ENCODE measurements at regions not wholly inside any gene's neighbourhood (a gene's known extent, or its start where the extent isn't known, plus 50 kb on each side); places are given as distances from the start of the nearest gene placed in this dataset.

DNA sequence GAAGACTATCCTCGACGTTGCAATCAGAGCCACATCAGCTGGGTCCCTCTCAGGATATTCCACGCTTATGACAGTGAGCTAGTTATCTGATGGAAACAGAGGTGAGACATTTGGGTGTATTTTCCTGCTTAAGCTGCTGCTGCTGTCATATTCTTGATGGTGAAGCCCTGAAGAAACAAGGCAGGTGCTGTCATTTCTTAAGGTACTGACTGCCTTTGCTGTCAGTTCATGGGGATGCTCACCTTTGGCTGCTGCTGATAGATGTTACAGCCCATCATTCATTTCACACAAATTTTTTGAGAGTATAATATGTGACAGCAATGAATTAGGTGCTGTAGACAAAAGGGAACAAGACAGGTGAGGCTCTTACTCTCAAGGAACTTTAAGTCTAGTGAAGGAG, 577.4 kb downstream of the LMO4 start:
- no peaks in the 10 kb centered on the region for H3K36me3 ChIP-seq
- 100% methylated on average over 1 of the region's 3 CpGs; no CpG with 5 or more reads in 1 of the 2 donors for WGBS, 2 donors (ENCODE audit: low coverage in 1 of 2)
- no peaks in the 10 kb centered on the region for H3K9me3 ChIP-seq
- H3K27ac ChIP-seq = no peak overlapping the region
- H3K27me3 ChIP-seq = no peaks in the 10 kb centered on the region
- TF ChIP-seq POLR2AphosphoS5 (IDR thresholded peaks at IDR 0.05) = no peak
- TF ChIP-seq EP300 (IDR thresholded peaks at IDR 0.05) = no peak
- no peak for TF ChIP-seq POLR2A (IDR thresholded peaks at IDR 0.05)
- TF ChIP-seq, protein P1, sequence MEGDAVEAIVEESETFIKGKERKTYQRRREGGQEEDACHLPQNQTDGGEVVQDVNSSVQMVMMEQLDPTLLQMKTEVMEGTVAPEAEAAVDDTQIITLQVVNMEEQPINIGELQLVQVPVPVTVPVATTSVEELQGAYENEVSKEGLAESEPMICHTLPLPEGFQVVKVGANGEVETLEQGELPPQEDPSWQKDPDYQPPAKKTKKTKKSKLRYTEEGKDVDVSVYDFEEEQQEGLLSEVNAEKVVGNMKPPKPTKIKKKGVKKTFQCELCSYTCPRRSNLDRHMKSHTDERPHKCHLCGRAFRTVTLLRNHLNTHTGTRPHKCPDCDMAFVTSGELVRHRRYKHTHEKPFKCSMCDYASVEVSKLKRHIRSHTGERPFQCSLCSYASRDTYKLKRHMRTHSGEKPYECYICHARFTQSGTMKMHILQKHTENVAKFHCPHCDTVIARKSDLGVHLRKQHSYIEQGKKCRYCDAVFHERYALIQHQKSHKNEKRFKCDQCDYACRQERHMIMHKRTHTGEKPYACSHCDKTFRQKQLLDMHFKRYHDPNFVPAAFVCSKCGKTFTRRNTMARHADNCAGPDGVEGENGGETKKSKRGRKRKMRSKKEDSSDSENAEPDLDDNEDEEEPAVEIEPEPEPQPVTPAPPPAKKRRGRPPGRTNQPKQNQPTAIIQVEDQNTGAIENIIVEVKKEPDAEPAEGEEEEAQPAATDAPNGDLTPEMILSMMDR (IDR thresholded peaks at IDR 0.05) = no peak
- H3K4me3 ChIP-seq = no peak overlapping the region
- no peak for ATAC-seq
- H3K4me1 ChIP-seq = peaks cover 0 to 26% (median 6%) of the 10 kb centered on the region in 3 donors

DNA sequence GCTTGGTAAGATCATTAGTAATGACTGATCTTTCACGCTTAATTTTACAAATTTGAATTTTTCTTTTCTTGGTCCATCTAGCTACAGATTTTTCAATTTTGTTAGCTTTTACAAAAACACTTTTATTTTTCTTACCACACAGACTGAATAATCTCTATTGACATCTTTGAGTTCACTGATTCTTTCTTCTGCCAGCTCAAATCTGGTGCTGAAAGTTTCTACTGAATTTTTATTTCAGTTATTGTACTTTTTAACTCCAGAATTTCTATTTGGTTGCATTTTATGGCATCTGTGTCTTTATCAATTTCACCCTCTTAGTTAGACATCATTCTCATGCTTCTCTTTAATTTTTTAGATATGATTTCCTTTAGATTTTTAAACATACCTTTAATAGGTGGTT, 584.7 kb downstream of the LMO4 start:
- no peaks in the 10 kb centered on the region for H3K4me1 ChIP-seq
- 100% methylated on average over 1 of the region's 1 CpG for WGBS, 2 donors (ENCODE audit: low coverage in 1 of 2)
- H3K9me3 ChIP-seq = peaks cover 0 to 16% (median 0%) of the 10 kb centered on the region in 3 donors
- no peaks in the 10 kb centered on the region for H3K27me3 ChIP-seq
- TF ChIP-seq, protein P1 (IDR thresholded peaks at IDR 0.05) = no peak
- TF ChIP-seq POLR2AphosphoS5 (IDR thresholded peaks at IDR 0.05) = no peak
- no peak for TF ChIP-seq EP300 (IDR thresholded peaks at IDR 0.05)
- no peak for TF ChIP-seq POLR2A (IDR thresholded peaks at IDR 0.05)
- no peaks in the 10 kb centered on the region for H3K36me3 ChIP-seq
- H3K27ac ChIP-seq = no peak overlapping the region
- H3K4me3 ChIP-seq = no peak overlapping the region
- ATAC-seq = no peak

DNA sequence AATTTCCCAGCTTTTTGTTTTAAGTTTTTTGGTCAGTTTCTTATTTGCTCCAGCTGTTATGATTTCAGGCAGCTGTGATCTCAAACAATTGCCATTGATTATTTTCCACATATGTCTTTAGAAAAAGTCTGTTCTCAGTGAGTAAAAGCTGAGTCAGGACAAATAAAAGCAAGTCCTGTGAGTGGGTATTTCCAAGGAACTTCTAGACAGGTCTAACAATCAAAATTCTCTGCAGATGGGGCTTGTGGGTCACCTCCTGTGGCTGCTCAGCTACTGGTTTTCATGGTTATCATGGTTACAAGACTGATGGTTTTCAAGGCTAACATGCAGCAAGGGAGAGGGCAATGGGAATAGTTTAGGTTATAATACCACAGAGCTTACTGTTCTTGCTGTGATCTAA, 585.7 kb downstream of the LMO4 start:
- Histone ChIP-seq H3K4me1 (no peaks in the 10 kb centered on the region), H3K9me3 (peaks cover 0 to 16% (median 0%) of the 10 kb centered on the region in 3 donors), H3K27ac (no peak overlapping the region), H3K27me3 (no peaks in the 10 kb centered on the region), H3K4me3 (no peak overlapping the region), H3K36me3 (no peaks in the 10 kb centered on the region)
- TF ChIP-seq, protein P1 (IDR thresholded peaks at IDR 0.05) = no peak
- TF ChIP-seq POLR2AphosphoS5 (IDR thresholded peaks at IDR 0.05) (no peak), EP300 (IDR thresholded peaks at IDR 0.05) (no peak)
- ATAC-seq = no peak

DNA sequence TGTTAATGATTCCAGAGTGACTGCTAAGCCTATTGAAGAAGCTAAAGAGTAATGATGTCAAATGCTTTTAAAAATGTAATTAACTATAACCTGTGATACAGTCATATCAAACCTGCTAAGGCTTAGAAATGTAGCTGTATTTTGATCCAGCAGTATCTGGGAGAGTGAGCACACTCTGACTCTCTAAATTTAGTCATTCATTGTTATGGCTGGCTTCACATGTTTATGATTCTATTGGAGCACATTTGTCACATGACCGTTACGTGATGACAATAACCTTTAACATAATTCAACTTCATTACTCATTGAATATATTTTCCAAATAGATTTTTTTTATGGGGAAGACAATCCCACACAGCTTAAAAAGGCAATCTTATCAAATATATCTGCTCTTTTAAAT, 587.1 kb downstream of the LMO4 start:
- Histone ChIP-seq H3K27me3 (no peaks in the 10 kb centered on the region), H3K4me3 (no peak overlapping the region), H3K9me3 (peaks cover 0 to 16% (median 0%) of the 10 kb centered on the region in 3 donors), H3K4me1 (no peaks in the 10 kb centered on the region), H3K27ac (no peak overlapping the region), H3K36me3 (no peaks in the 10 kb centered on the region)
- no peak for TF ChIP-seq EP300 (IDR thresholded peaks at IDR 0.05)
- TF ChIP-seq POLR2AphosphoS5 (IDR thresholded peaks at IDR 0.05) = no peak
- TF ChIP-seq, protein P1 (IDR thresholded peaks at IDR 0.05) = no peak
- no peak for TF ChIP-seq POLR2A (IDR thresholded peaks at IDR 0.05)
- 81 to 91% methylated on average over 2 of the region's 2 CpGs for WGBS, 2 donors (ENCODE audit: low coverage in 1 of 2)
- ATAC-seq = no peak

DNA sequence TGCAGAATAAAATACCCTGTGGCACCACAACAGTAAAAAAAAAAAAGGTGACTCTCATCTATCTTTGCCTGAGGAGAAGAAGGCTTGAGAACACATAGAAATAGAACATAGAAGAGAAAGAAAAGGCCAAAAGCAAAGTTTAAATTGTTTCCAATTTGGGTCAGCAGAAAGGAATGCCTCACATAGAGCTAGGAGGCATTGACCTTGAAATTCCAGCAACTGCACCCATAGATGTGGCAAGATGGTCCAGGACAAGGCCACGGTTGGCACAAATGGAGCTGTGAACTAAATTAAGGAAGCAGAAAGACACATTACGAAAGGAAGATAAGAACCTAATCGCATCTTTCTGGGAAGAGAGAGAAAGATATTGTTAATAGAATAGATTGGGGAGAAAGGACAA, 588.3 kb downstream of the LMO4 start:
- Histone ChIP-seq H3K4me3 (no peak overlapping the region), H3K27me3 (no peaks in the 10 kb centered on the region), H3K36me3 (no peaks in the 10 kb centered on the region), H3K27ac (no peak overlapping the region), H3K4me1 (no peaks in the 10 kb centered on the region), H3K9me3 (peaks cover 0 to 16% (median 0%) of the 10 kb centered on the region in 3 donors)
- TF ChIP-seq EP300 (IDR thresholded peaks at IDR 0.05) (no peak), POLR2AphosphoS5 (IDR thresholded peaks at IDR 0.05) (no peak), POLR2A (IDR thresholded peaks at IDR 0.05) (no peak)
- TF ChIP-seq, protein P1 (IDR thresholded peaks at IDR 0.05) = no peak
- WGBS, 2 donors (ENCODE audit: low coverage in 1 of 2) = 94 to 96% methylated on average over 3 of the region's 3 CpGs
- no peak for ATAC-seq
